H1 (cell line): ENCODE measurements at regions not wholly inside any gene's neighbourhood (a gene's known extent, or its start where the extent isn't known, plus 50 kb on each side); places are given as distances from the start of the nearest gene placed in this dataset.

Experiments used
- CTCF ChIA-PET: fragments of 300-600 bp; sonication (Branson Sonifier 250); formaldehyde crosslinking; loops from one replicate; lab custom pipeline; 2021; ENCODE audit not compliant: partially characterized antibody; lab: Charles Lee
- POLR2A ChIA-PET: fragments of 300-600 bp; sonication (Branson Sonifier 250); formaldehyde crosslinking; loops from one replicate; lab custom pipeline; 2021; ENCODE audit warnings: inconsistent platforms; ENCODE audit not compliant: partially characterized antibody; lab: Charles Lee
- DNase-seq, 2 experiments: peaks; one replicate each; pipeline versions ENCODE4 v3.0.0 to v3.0.0-alpha.2; 2010 to 2022; ENCODE audit warnings: low spot score in 2 of 2, low read depth in 1 of 2, mixed read lengths in 1 of 2
- FAIRE-seq: peaks from 2 replicates; lab custom pipeline; 2011; peaks lifted over from hg19 to GRCh38; lab: Jason Lieb, UNC
- H2AFZ ChIP-seq: 2 replicates; pipeline ENCODE4 v1.8.1; 2012; ENCODE audit warnings: low read length, inconsistent platforms
- H2AK5ac ChIP-seq: 2 replicates; pipeline ENCODE4 v1.6.1; 2013; ENCODE audit warnings: low read depth, low read length
- H2BK120ac ChIP-seq: replicated peaks from 2 replicates; pipeline ENCODE3; 2013; ENCODE audit warnings: low read depth, low read length, inconsistent platforms
- H2BK12ac ChIP-seq: 2 replicates; pipeline ENCODE4 v1.6.1; 2013; ENCODE audit warnings: low read depth, low read length
- H2BK15ac ChIP-seq: 2 replicates; pipeline ENCODE4 v1.6.1; 2013; ENCODE audit warnings: low read length
- H2BK20ac ChIP-seq: 2 replicates; pipeline ENCODE4 v1.6.1; 2013; ENCODE audit warnings: low read length
- H2BK5ac ChIP-seq: 2 replicates; pipeline ENCODE4 v1.6.1; 2013; ENCODE audit warnings: low read depth, low read length
- H3K14ac ChIP-seq: 2 replicates; pipeline ENCODE4 v1.6.1; 2013; ENCODE audit warnings: inconsistent platforms; ENCODE audit not compliant: insufficient read length
- H3K18ac ChIP-seq: 2 replicates; pipeline ENCODE4 v1.6.1; 2013; ENCODE audit warnings: low read length; ENCODE audit errors: extremely low read depth
- H3K23ac ChIP-seq: 2 replicates; pipeline ENCODE4 v1.6.1; 2013; ENCODE audit warnings: inconsistent platforms; ENCODE audit not compliant: insufficient read length
- H3K23me2 ChIP-seq: 2 replicates; pipeline ENCODE4 v1.6.1; 2013; ENCODE audit warnings: low read depth, low read length
- H3K27ac ChIP-seq: 2 replicates; pipeline ENCODE4 v1.6.1; 2011; ENCODE audit warnings: low read depth, low read length, inconsistent platforms
- H3K27me3 ChIP-seq, 4 experiments: replicated peaks in 1 of 4; 1 replicate in 1 of 4; 2 replicates in 3 of 4; pipeline versions ENCODE4 v1.6.1 to v1.8.1; 2011 to 2013; ENCODE audit warnings: low read length in 3 of 4, mild to moderate bottlenecking in 3 of 4, inconsistent platforms in 2 of 4, mixed read lengths in 2 of 4, moderate library complexity in 1 of 4; ENCODE audit not compliant: control insufficient read depth in 3 of 4, insufficient read depth in 3 of 4; ENCODE audit errors: extremely low read depth in 1 of 4
- H3K36me3 ChIP-seq, 4 experiments: 2 replicates each; pipeline versions ENCODE4 v1.6.1 to v1.8.1; 2011 to 2013; ENCODE audit warnings: mild to moderate bottlenecking in 4 of 4, low read length in 3 of 4, moderate library complexity in 2 of 4, control low read depth in 1 of 4, inconsistent platforms in 1 of 4; ENCODE audit not compliant: insufficient read depth in 4 of 4, control insufficient read depth in 2 of 4
- H3K4ac ChIP-seq: replicated peaks from 2 replicates; pipeline ENCODE3; 2013; ENCODE audit warnings: low read length, low read depth, mixed read lengths, inconsistent platforms; ENCODE audit not compliant: insufficient read length
- H3K4me1 ChIP-seq, 4 experiments: replicated peaks in 1 of 4; 1 replicate in 1 of 4; 2 replicates in 3 of 4; pipeline versions ENCODE4 v1.6.1 to v1.8.1; 2011 to 2013; ENCODE audit warnings: low read length in 3 of 4, inconsistent platforms in 2 of 4, mixed read lengths in 1 of 4; ENCODE audit not compliant: insufficient read depth in 4 of 4, control insufficient read depth in 3 of 4
- H3K4me2 ChIP-seq, 2 experiments: 2 replicates each; pipeline versions ENCODE4 v1.6.1 to v1.8.1; 2011 to 2013; ENCODE audit warnings: low read depth in 2 of 2, low read length in 2 of 2, control low read depth in 1 of 2, inconsistent platforms in 1 of 2, mild to moderate bottlenecking in 1 of 2; ENCODE audit not compliant: insufficient read depth in 1 of 2
- H3K4me3 ChIP-seq, 4 experiments: fragments of 200-600, 300-600 bp in 1 of 4; sonication (generic), shearing (Covaris generic), sonication (Bioruptor Twin) in 1 of 4; 2 replicates each; pipeline versions ENCODE4 v1.5.1 to v1.8.1; 2011 to 2016; ENCODE audit warnings: low read length in 4 of 4, low read depth in 3 of 4, control low read depth in 2 of 4, inconsistent platforms in 2 of 4, mild to moderate bottlenecking in 2 of 4, mixed read lengths in 1 of 4, moderate library complexity in 1 of 4; ENCODE audit not compliant: insufficient read depth in 2 of 4; ENCODE audit errors: extremely low read depth in 1 of 4
- H3K56ac ChIP-seq: replicated peaks from 2 replicates; pipeline ENCODE3; 2013; ENCODE audit warnings: low read depth, mild to moderate bottlenecking, mixed read lengths, low read length, inconsistent platforms; ENCODE audit not compliant: insufficient read length
- H3K79me1 ChIP-seq: 2 replicates; pipeline ENCODE4 v1.6.1; 2013; ENCODE audit warnings: low read depth, low read length, control low read depth
- H3K79me2 ChIP-seq, 2 experiments: 2 replicates each; pipeline versions ENCODE4 v1.6.1 to v1.8.1; 2012 to 2013; ENCODE audit warnings: low read length in 2 of 2, mild to moderate bottlenecking in 2 of 2, inconsistent platforms in 1 of 2; ENCODE audit not compliant: insufficient read depth in 2 of 2, control insufficient read depth in 1 of 2
- H3K9ac ChIP-seq, 4 experiments: replicated peaks in 1 of 4; 1 replicate in 1 of 4; 2 replicates in 3 of 4; pipeline versions ENCODE4 v1.6.1 to v1.8.1; 2011 to 2013; ENCODE audit warnings: low read depth in 3 of 4, low read length in 3 of 4, control low read depth in 2 of 4, mild to moderate bottlenecking in 2 of 4, moderate library complexity in 2 of 4, inconsistent platforms in 1 of 4; ENCODE audit errors: extremely low read depth in 1 of 4
- H3K9me3 ChIP-seq, 2 experiments: 2 replicates each; pipeline versions ENCODE4 v1.6.1 to v1.8.1; 2012 to 2013; ENCODE audit warnings: mild to moderate bottlenecking in 2 of 2, moderate library complexity in 2 of 2, control low read depth in 1 of 2, inconsistent platforms in 1 of 2, low read depth in 1 of 2, low read length in 1 of 2, mixed read lengths in 1 of 2; ENCODE audit not compliant: insufficient read depth in 2 of 2
- H4K20me1 ChIP-seq, 2 experiments: replicated peaks in 1 of 2; 2 replicates each; pipeline versions ENCODE3 to v1.8.1; 2011 to 2013; ENCODE audit warnings: inconsistent platforms in 2 of 2, low read length in 2 of 2, mild to moderate bottlenecking in 1 of 2; ENCODE audit not compliant: insufficient read depth in 2 of 2, control insufficient read depth in 1 of 2
- H4K5ac ChIP-seq: 2 replicates; pipeline ENCODE4 v1.6.1; 2013; ENCODE audit warnings: low read length, low read depth, mixed read lengths, inconsistent platforms; ENCODE audit not compliant: insufficient read length
- H4K8ac ChIP-seq: 2 replicates; pipeline ENCODE4 v1.8.0; 2013; ENCODE audit warnings: mild to moderate bottlenecking, moderate library complexity, low read length, inconsistent platforms; ENCODE audit not compliant: insufficient read depth; ENCODE audit errors: extremely low read depth
- H4K91ac ChIP-seq: replicated peaks from 2 replicates; pipeline ENCODE3; 2013; ENCODE audit warnings: low read length, mixed read lengths, inconsistent platforms; ENCODE audit not compliant: insufficient read length
- BCL11A ChIP-seq, 2 experiments: IDR thresholded peaks; one replicate each; pipeline ENCODE4 v1.6.1; 2011; ENCODE audit warnings: low read depth in 2 of 2, low read length in 2 of 2, mild to moderate bottlenecking in 2 of 2
- GABPA ChIP-seq: IDR thresholded peaks from 2 replicates; pipeline ENCODE4 v1.6.1; 2011; ENCODE audit warnings: mild to moderate bottlenecking, low read length, moderate library complexity, borderline replicate concordance; ENCODE audit not compliant: insufficient read depth
- RNF2 ChIP-seq: fragments of 200-900, 300-1000 bp; sonication (generic); IDR thresholded peaks from 2 replicates; pipeline ENCODE4 v1.7.1; 2016; ENCODE audit warnings: borderline replicate concordance, low read depth, mild to moderate bottlenecking, antibody characterized with exemption, low read length; ENCODE audit not compliant: poor library complexity, severe bottlenecking; ENCODE audit errors: missing control alignments
- SIX5 ChIP-seq: IDR thresholded peaks from 2 replicates; pipeline ENCODE4 v1.6.1; 2011; ENCODE audit warnings: mild to moderate bottlenecking, low read depth, low read length
- WGBS, 2 experiments: shearing (Covaris generic) in 1 of 2; methylation state at CpG; one replicate each; pipeline versions ENCODE4 v1.1.6 to v1.1.7; 2013 to 2015; ENCODE audit warnings: low lambda C conversion rate in 2 of 2, mixed read lengths in 2 of 2, inconsistent platforms in 1 of 2, low coverage in 1 of 2, missing lambda C conversion rate in 1 of 2; ENCODE audit not compliant: insufficient replicate concordance in 2 of 2, insufficient coverage in 1 of 2, insufficient read length in 1 of 2; ENCODE audit errors: extremely low coverage in 1 of 2, missing lambda C conversion rate in 1 of 2; 5-methylcytosine and 5-hydroxymethylcytosine counted together

GRCh38 chrX:120801426-120801825 lies 74.2 kb downstream of the CT47B1 start:
- Histone ChIP-seq H2BK5ac (no peak overlapping the region), H3K4me1 (no peaks in the 10 kb centered on the region), H4K5ac (no peak overlapping the region), H2BK15ac (no peak overlapping the region), H4K91ac (no peak overlapping the region), H3K27ac (no peak overlapping the region), H2AK5ac (no peak overlapping the region), H2BK12ac (no peak overlapping the region), H3K4me3 (no peak overlapping the region), H3K36me3 (no peaks in the 10 kb centered on the region), H4K20me1 (no peaks in the 10 kb centered on the region), H3K56ac (no peak overlapping the region), H3K4me2 (no peak overlapping the region), H3K9me3 (peaks cover 2 to 18% of the 10 kb centered on the region in 2 experiments; a peak in 1 of 4 replicates), H3K23me2 (no peaks in the 10 kb centered on the region), H3K79me1 (no peaks in the 10 kb centered on the region)
- WGBS, 2 experiments, result 65% methylated on average over 4 of the region's 4 CpGs; no CpG with 5 or more reads in 1 of the 2 experiments
- CTCF ChIA-PET, result interaction anchor here (1.4 kb wide), 1 partner anchor 11 kb away, joined by 6 read pairs; no protein-coding TSS in a partner anchor
- no peak for DNase-seq
- TF ChIP-seq GABPA, result no peak
- TF ChIP-seq BCL11A (IDR thresholded peaks at IDR 0.05; ENCODE audit: low read depth in 2 of 2, low read length in 2 of 2), result no peak
- TF ChIP-seq RNF2, result no peak
- no peak for TF ChIP-seq SIX5
- TF ChIP-seq, all 59 proteins: peak for 0
- H3K79me2 ChIP-seq, result no peaks in the 10 kb centered on the region
- no peak overlapping the region for H3K9ac ChIP-seq
- no peak overlapping the region for H2BK20ac ChIP-seq
- FAIRE-seq, result no peak
- POLR2A ChIA-PET, result no interaction called here
- H3K27me3 ChIP-seq, result no peaks in the 10 kb centered on the region; a peak in 1 of 7 replicates
- no peak overlapping the region for H2AFZ ChIP-seq
- H4K8ac ChIP-seq, result no peak overlapping the region
- no peak overlapping the region for H3K18ac ChIP-seq
- H3K14ac ChIP-seq, result no peak overlapping the region
- H3K23ac ChIP-seq, result no peak overlapping the region
- no peak overlapping the region for H3K4ac ChIP-seq
- no peak overlapping the region for H2BK120ac ChIP-seq
